ENCODE measurements at regions not wholly inside any gene's neighbourhood (a gene's known extent, or its start where the extent isn't known, plus 50 kb on each side); places are given as distances from the start of the nearest gene placed in this dataset.
"Not testable (repeated sequence)": the region's sequence is repeated elsewhere in the genome, so short reads cannot be mapped to it uniquely, and the experiment has no call there.

GRCh38 chr18:51330148-51330547 is 132.7 kb upstream of the MEX3C start:
- no peak for DNase-seq (ENCODE audit: low read depth in 4 of 4, low spot score in 1 of 4)

- DNase-seq (ENCODE audit: low read depth in 4 of 4, low spot score in 1 of 4): no peak
These were observed 133.3 kb upstream of the MEX3C start for GRCh38 chr18:51330739-51331138.

GRCh38 chr18:51337406-51337805 is 139.9 kb upstream of the MEX3C start:
- no peak for DNase-seq (ENCODE audit: low read depth in 4 of 4, low spot score in 1 of 4)

- no peak for DNase-seq (ENCODE audit: low read depth in 4 of 4, low spot score in 1 of 4)
These were observed 142.4 kb upstream of the MEX3C start for GRCh38 chr18:51339856-51340255.

- DNase-seq (ENCODE audit: low read depth in 4 of 4, low spot score in 1 of 4): no peak
These were observed 142.9 kb upstream of the MEX3C start for GRCh38 chr18:51340332-51340731.

- peak in 1 of 4 experiments; percentile 7 for DNase-seq (ENCODE audit: low read depth in 4 of 4, low spot score in 1 of 4)
These were observed 145.3 kb upstream of the MEX3C start for GRCh38 chr18:51342815-51343214.

GRCh38 chr18:51345848-51346391 is 148.4 kb upstream of the MEX3C start:
- no peak for DNase-seq (ENCODE audit: low read depth in 4 of 4, low spot score in 1 of 4)

- no peak for DNase-seq (ENCODE audit: low read depth in 4 of 4, low spot score in 1 of 4)
These were observed 148.9 kb upstream of the MEX3C start for GRCh38 chr18:51346404-51346803.

- DNase-seq (ENCODE audit: low read depth in 4 of 4, low spot score in 1 of 4): no peak
These were observed 152.6 kb upstream of the MEX3C start for GRCh38 chr18:51350081-51350480.

GRCh38 chr18:51355841-51356240 is 158.4 kb upstream of the MEX3C start:
- DNase-seq (ENCODE audit: low read depth in 4 of 4, low spot score in 1 of 4): no peak

- not testable (repeated sequence) for DNase-seq (ENCODE audit: low read depth in 4 of 4, low spot score in 1 of 4)
These were observed 162.8 kb upstream of the MEX3C start for GRCh38 chr18:51360301-51360700.

- DNase-seq (ENCODE audit: low read depth in 4 of 4, low spot score in 1 of 4): no peak
These were observed 163.8 kb upstream of the MEX3C start for GRCh38 chr18:51361130-51361860.

- DNase-seq (ENCODE audit: low read depth in 4 of 4, low spot score in 1 of 4): no peak
These were observed 165.9 kb upstream of the MEX3C start for GRCh38 chr18:51363384-51363783.

- no peak for DNase-seq (ENCODE audit: low read depth in 4 of 4, low spot score in 1 of 4)
These were observed 173.5 kb upstream of the MEX3C start for GRCh38 chr18:51370996-51371395.

- no peak for DNase-seq (ENCODE audit: low read depth in 4 of 4, low spot score in 1 of 4)
These were observed 174.4 kb upstream of the MEX3C start for GRCh38 chr18:51371929-51372328.

GRCh38 chr18:51382081-51382480 is 184.6 kb upstream of the MEX3C start:
- no peak for DNase-seq (ENCODE audit: low read depth in 4 of 4, low spot score in 1 of 4)

- no peak for DNase-seq (ENCODE audit: low read depth in 4 of 4, low spot score in 1 of 4)
These were observed 185.6 kb upstream of the MEX3C start for GRCh38 chr18:51383116-51383515.

- no peak for DNase-seq (ENCODE audit: low read depth in 4 of 4, low spot score in 1 of 4)
These were observed 186.2 kb upstream of the MEX3C start for GRCh38 chr18:51383711-51384110.

GRCh38 chr18:51385270-51385669 is 187.8 kb upstream of the MEX3C start:
- DNase-seq (ENCODE audit: low read depth in 4 of 4, low spot score in 1 of 4): no peak

GRCh38 chr18:51390702-51391101 is 193.2 kb upstream of the MEX3C start:
- no peak for DNase-seq (ENCODE audit: low read depth in 4 of 4, low spot score in 1 of 4)

- DNase-seq (ENCODE audit: low read depth in 4 of 4, low spot score in 1 of 4): no peak
These were observed 193.7 kb upstream of the MEX3C start for GRCh38 chr18:51391215-51391614.

GRCh38 chr18:51391731-51392130 is 194.2 kb upstream of the MEX3C start:
- no peak for DNase-seq (ENCODE audit: low read depth in 4 of 4, low spot score in 1 of 4)

- no peak for DNase-seq (ENCODE audit: low read depth in 4 of 4, low spot score in 1 of 4)
These were observed 200.0 kb upstream of the MEX3C start for GRCh38 chr18:51397347-51397962.

Data from stimulated activated CD4-positive, alpha-beta T cell treated with anti-CD3 and anti-CD28 coated beads, Interleukin-1b, Interleukin-23, amount 100 ng/mL, for 24 hours (primary cell).